ENCODE measurements at regions not wholly inside any gene's neighbourhood (a gene's known extent, or its start where the extent isn't known, plus 50 kb on each side); places are given as distances from the start of the nearest gene placed in this dataset.

DNA sequence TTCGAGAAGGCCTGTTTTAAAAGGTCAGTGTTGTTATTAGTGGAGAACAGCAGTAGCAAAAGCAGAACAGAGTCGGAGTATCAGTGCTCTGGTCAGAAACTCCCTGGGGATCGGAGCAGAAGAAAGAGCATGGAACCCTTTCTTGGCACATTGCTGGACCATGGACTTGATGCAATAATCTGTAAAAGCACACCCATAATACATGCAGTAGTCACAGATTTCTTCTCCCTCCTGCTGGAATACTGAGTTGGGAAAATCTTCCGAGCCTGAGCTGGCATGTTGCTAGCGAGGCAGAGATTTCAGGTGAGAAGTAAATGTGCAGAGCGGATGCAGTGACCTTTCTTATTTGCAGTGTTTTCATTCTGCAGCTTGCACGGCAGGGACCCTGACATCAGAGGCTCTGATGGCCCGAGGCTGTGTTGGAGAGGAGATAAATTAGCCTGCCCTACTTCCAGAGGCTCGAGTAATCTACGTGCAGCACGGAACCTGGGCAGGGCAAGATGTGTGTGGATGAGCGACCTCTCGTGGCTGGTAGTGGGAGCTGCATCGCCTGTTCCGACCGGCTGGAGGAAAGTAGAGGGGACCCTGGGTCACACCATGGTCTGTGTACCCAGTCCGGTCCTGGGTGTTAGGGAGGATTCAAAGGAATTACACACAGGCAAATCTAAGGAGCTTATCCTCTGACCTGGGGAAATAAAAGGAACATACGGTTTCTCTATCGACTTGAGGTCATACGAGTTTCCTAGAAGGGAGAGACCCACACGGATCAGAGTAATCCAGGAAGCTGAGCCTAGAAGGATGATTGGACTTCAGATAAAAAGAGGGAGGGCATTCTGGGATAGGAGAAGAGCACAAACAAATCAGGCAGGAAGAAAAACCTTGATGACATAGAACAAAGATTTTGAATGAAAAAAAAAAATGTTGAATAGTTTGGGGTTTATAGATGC is 137.0 kb upstream of the STMND1 start:
- no peaks in the 10 kb centered on the region for H4K20me1 ChIP-seq (replicated peaks; ENCODE audit: insufficient read depth)
- H3K9me3 Mint-ChIP-seq, result no peaks in the 10 kb centered on the region
- H3K27me3 ChIP-seq (ENCODE audit: insufficient read depth), result no peaks in the 10 kb centered on the region
- H3K4me1 Mint-ChIP-seq, result peaks cover 9% of the 10 kb centered on the region
- no peak overlapping the region for H3K27ac Mint-ChIP-seq
- DNase-seq (ENCODE audit: low spot score) (peak; percentile 88), ATAC-seq (peak; percentile 98)
- TF ChIP-seq, protein P1, sequence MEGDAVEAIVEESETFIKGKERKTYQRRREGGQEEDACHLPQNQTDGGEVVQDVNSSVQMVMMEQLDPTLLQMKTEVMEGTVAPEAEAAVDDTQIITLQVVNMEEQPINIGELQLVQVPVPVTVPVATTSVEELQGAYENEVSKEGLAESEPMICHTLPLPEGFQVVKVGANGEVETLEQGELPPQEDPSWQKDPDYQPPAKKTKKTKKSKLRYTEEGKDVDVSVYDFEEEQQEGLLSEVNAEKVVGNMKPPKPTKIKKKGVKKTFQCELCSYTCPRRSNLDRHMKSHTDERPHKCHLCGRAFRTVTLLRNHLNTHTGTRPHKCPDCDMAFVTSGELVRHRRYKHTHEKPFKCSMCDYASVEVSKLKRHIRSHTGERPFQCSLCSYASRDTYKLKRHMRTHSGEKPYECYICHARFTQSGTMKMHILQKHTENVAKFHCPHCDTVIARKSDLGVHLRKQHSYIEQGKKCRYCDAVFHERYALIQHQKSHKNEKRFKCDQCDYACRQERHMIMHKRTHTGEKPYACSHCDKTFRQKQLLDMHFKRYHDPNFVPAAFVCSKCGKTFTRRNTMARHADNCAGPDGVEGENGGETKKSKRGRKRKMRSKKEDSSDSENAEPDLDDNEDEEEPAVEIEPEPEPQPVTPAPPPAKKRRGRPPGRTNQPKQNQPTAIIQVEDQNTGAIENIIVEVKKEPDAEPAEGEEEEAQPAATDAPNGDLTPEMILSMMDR (conservative IDR thresholded peaks at IDR 0.05; ENCODE audit: low read depth in 2 of 2), result peak; percentile 90 to 99
- TF ChIP-seq, protein P2, sequence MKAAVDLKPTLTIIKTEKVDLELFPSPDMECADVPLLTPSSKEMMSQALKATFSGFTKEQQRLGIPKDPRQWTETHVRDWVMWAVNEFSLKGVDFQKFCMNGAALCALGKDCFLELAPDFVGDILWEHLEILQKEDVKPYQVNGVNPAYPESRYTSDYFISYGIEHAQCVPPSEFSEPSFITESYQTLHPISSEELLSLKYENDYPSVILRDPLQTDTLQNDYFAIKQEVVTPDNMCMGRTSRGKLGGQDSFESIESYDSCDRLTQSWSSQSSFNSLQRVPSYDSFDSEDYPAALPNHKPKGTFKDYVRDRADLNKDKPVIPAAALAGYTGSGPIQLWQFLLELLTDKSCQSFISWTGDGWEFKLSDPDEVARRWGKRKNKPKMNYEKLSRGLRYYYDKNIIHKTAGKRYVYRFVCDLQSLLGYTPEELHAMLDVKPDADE (IDR thresholded peaks at IDR 0.05), result no peak
- no peak overlapping the region for H3K27ac ChIP-seq (ENCODE audit: low read depth)
- no peaks in the 10 kb centered on the region for H3K36me3 ChIP-seq (ENCODE audit: insufficient read depth)
- H3K27me3 Mint-ChIP-seq (ENCODE audit: insufficient read depth, low read depth, poor library complexity), result peaks cover 3% of the 10 kb centered on the region
- H3K4me1 ChIP-seq (ENCODE audit: insufficient read depth), result peaks cover 10% of the 10 kb centered on the region; the same call in 1 of the 2 replicates
- peak overlapping the region; percentile 65; the same call in 1 of the 2 replicates for H3K4me2 ChIP-seq
- no peaks in the 10 kb centered on the region for H3K36me3 Mint-ChIP-seq (ENCODE audit: low read depth)
- H3K9me2 ChIP-seq (ENCODE audit: insufficient read depth), result no peaks in the 10 kb centered on the region
- H3K4me3 ChIP-seq, result no peak overlapping the region
- H3F3A ChIP-seq (replicated peaks; ENCODE audit: low read depth), result no peaks in the 10 kb centered on the region
- H2AFZ ChIP-seq, result peak overlapping the region; percentile 97
- no peaks in the 10 kb centered on the region for H3K79me2 ChIP-seq (replicated peaks; ENCODE audit: insufficient read depth)
- H3K4me3 Mint-ChIP-seq, result no peak overlapping the region

DNA sequence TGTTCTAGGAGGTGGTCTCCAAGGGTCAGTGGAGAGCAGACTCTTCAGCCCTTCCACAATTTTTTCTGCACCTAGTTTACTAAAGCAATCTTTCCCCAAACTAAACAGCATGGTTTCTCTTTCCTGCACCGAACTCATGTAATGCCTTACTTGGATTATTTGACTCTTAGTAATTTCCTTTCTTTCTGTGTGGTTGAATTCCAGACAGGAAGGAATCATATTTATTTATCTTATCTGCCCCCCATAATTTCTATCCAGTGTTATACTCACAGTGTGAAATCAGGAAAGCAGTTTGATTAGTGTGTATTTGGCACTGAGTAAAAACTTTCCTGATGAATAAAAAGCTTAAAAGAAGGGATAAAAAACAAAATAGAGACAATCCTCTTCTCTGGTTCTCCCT is 140.3 kb upstream of the STMND1 start:
- H3K27ac Mint-ChIP-seq, result no peak overlapping the region
- Histone ChIP-seq H3K27me3 (ENCODE audit: insufficient read depth) (no peaks in the 10 kb centered on the region), H2AFZ (no peak overlapping the region), H3K27ac (ENCODE audit: low read depth) (no peak overlapping the region), H3K4me1 (ENCODE audit: insufficient read depth) (peaks cover 10% of the 10 kb centered on the region; the same call in 1 of the 2 replicates), H3K79me2 (replicated peaks; ENCODE audit: insufficient read depth) (no peaks in the 10 kb centered on the region), H3K4me2 (no peak overlapping the region), H3K4me3 (no peak overlapping the region), H3K9me2 (ENCODE audit: insufficient read depth) (no peaks in the 10 kb centered on the region), H3F3A (replicated peaks; ENCODE audit: low read depth) (no peaks in the 10 kb centered on the region), H4K20me1 (replicated peaks; ENCODE audit: insufficient read depth) (no peaks in the 10 kb centered on the region), H3K36me3 (ENCODE audit: insufficient read depth) (no peaks in the 10 kb centered on the region)
- H3K9me3 Mint-ChIP-seq, result no peaks in the 10 kb centered on the region
- ATAC-seq, result no peak
- H3K4me3 Mint-ChIP-seq, result no peak overlapping the region
- H3K36me3 Mint-ChIP-seq (ENCODE audit: low read depth), result no peaks in the 10 kb centered on the region
- no peak for DNase-seq (ENCODE audit: low spot score)
- H3K4me1 Mint-ChIP-seq, result peaks cover 13% of the 10 kb centered on the region
- H3K27me3 Mint-ChIP-seq (ENCODE audit: insufficient read depth, low read depth, poor library complexity), result peaks cover 3% of the 10 kb centered on the region
- TF ChIP-seq CREB1 (CRISPR knock-in tag; IDR thresholded peaks at IDR 0.05; ENCODE audit: low read depth), result no peak
- TF ChIP-seq, protein P3, sequence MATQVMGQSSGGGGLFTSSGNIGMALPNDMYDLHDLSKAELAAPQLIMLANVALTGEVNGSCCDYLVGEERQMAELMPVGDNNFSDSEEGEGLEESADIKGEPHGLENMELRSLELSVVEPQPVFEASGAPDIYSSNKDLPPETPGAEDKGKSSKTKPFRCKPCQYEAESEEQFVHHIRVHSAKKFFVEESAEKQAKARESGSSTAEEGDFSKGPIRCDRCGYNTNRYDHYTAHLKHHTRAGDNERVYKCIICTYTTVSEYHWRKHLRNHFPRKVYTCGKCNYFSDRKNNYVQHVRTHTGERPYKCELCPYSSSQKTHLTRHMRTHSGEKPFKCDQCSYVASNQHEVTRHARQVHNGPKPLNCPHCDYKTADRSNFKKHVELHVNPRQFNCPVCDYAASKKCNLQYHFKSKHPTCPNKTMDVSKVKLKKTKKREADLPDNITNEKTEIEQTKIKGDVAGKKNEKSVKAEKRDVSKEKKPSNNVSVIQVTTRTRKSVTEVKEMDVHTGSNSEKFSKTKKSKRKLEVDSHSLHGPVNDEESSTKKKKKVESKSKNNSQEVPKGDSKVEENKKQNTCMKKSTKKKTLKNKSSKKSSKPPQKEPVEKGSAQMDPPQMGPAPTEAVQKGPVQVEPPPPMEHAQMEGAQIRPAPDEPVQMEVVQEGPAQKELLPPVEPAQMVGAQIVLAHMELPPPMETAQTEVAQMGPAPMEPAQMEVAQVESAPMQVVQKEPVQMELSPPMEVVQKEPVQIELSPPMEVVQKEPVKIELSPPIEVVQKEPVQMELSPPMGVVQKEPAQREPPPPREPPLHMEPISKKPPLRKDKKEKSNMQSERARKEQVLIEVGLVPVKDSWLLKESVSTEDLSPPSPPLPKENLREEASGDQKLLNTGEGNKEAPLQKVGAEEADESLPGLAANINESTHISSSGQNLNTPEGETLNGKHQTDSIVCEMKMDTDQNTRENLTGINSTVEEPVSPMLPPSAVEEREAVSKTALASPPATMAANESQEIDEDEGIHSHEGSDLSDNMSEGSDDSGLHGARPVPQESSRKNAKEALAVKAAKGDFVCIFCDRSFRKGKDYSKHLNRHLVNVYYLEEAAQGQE (IDR thresholded peaks at IDR 0.05; ENCODE audit: unreplicated experiment), result no peak
- no peak for TF ChIP-seq JUNB (IDR thresholded peaks at IDR 0.05; ENCODE audit: unreplicated experiment)
- no peak for TF ChIP-seq STAT1 (IDR thresholded peaks at IDR 0.05; ENCODE audit: unreplicated experiment)
- TF ChIP-seq NANOG (IDR thresholded peaks at IDR 0.05; ENCODE audit: borderline replicate concordance), result no peak

Measured in GM23338 (cell line).